A549 (cell line): ENCODE measurements at regions not wholly inside any gene's neighbourhood (a gene's known extent, or its start where the extent isn't known, plus 50 kb on each side); places are given as distances from the start of the nearest gene placed in this dataset.
"Not testable (repeated sequence)": the region's sequence is repeated elsewhere in the genome, so short reads cannot be mapped to it uniquely, and the experiment has no call there.

ENCODE experiments used
- ATAC-seq, 2 experiments: fragments of 200-7000 bp in 1 of 2; fragments of >200 bp in 1 of 2; cut with Nextera tagmentation in 1 of 2; cut with Tn5 transposase in 1 of 2; 3 replicates each; pipeline versions ENCODE4 v1.8.0 to v1.9.1; 2018 to 2020; ENCODE audit warnings: mild to moderate bottlenecking in 1 of 2, moderate library complexity in 1 of 2
- CTCF ChIA-PET: fragments of 300-600 bp; sonication (Branson Sonifier 250); formaldehyde crosslinking; extraction: SDS; loops from one replicate; lab custom pipeline; 2021; ENCODE audit warnings: antibody characterized with exemption, inconsistent platforms; lab: Yijun Ruan, JAX
- POLR2A ChIA-PET: fragments of 350-600 bp; formaldehyde crosslinking; extraction: SDS; loops from one replicate; lab custom pipeline; 2021; ENCODE audit warnings: antibody characterized with exemption, inconsistent platforms; lab: Yijun Ruan, JAX
- DNase-seq, 2 experiments: peaks; one replicate each; pipeline versions ENCODE4 v3.0.0 to v3.0.0-alpha.2; 2011 to 2016; ENCODE audit warnings: low read depth in 1 of 2, low spot score in 1 of 2
- FAIRE-seq: peaks from 2 replicates; lab custom pipeline; 2011; peaks lifted over from hg19 to GRCh38; lab: Jason Lieb, UNC
- H3K27ac ChIP-seq, 2 experiments: fragments of >200 bp; sonication (Bioruptor Twin); formaldehyde crosslinking; 3 replicates each; pipeline ENCODE4 v1.5.1; 2016 to 2017
- H3K4me1 ChIP-seq: fragments of >200 bp; sonication (Bioruptor Twin); formaldehyde crosslinking; 3 replicates; pipeline ENCODE4 v1.6.1; 2016
- H3K4me2 ChIP-seq: fragments of >200 bp; sonication (Bioruptor Twin); formaldehyde crosslinking; 3 replicates; pipeline ENCODE4 v1.6.1; 2016
- H3K4me3 ChIP-seq: fragments of >200 bp; sonication (Bioruptor Twin); formaldehyde crosslinking; 3 replicates; pipeline ENCODE4 v1.5.1; 2016
- H3K9me3 ChIP-seq: fragments of >200 bp; sonication (Bioruptor Twin); formaldehyde crosslinking; 3 replicates; pipeline ENCODE4 v1.6.1; 2016
- ATOH8 ChIP-seq: fragments of 250-450 bp; sonication (Bioruptor Pico); IDR thresholded peaks from 2 replicates; pipeline ENCODE4 v1.5.0; 2020; ENCODE audit warnings: low read depth, mild to moderate bottlenecking, moderate library complexity
- BCL3 ChIP-seq: fragments of >200 bp; sonication (Bioruptor Twin); formaldehyde crosslinking; IDR thresholded peaks from 3 replicates; pipeline ENCODE4 v1.6.1; 2016
- CTCF ChIP-seq: fragments of >200 bp; sonication (Bioruptor Twin); formaldehyde crosslinking; IDR thresholded peaks from 3 replicates; pipeline ENCODE4 v1.5.1; 2016
- FOXS1 ChIP-seq: fragments of 250-450 bp; sonication (Bioruptor Pico); IDR thresholded peaks from 2 replicates; pipeline ENCODE4 v1.5.0; 2020; ENCODE audit warnings: mild to moderate bottlenecking, moderate library complexity
- HOXA7 ChIP-seq: fragments of 250-450 bp; sonication (Bioruptor Pico); IDR thresholded peaks from 2 replicates; pipeline ENCODE4 v1.5.0; 2020; ENCODE audit warnings: mild to moderate bottlenecking, moderate library complexity
- JUNB ChIP-seq: fragments of >200 bp; sonication (Bioruptor Twin); formaldehyde crosslinking; IDR thresholded peaks from 2 replicates; pipeline ENCODE4 v1.6.1; 2016
- KDM5A ChIP-seq: fragments of 200-600 bp; sonication (generic); IDR thresholded peaks from 2 replicates; pipeline ENCODE4 v1.6.1; 2016; ENCODE audit warnings: antibody characterized with exemption, mild to moderate bottlenecking
- NPAS2 ChIP-seq: fragments of 250-450 bp; sonication (Bioruptor Pico); IDR thresholded peaks from 2 replicates; pipeline ENCODE4 v1.8.0; 2022; ENCODE audit warnings: mild to moderate bottlenecking, moderate library complexity, borderline replicate concordance
- RAD21 ChIP-seq, 2 experiments: fragments of >200 bp in 1 of 2; sonication (Bioruptor Twin) in 1 of 2; formaldehyde crosslinking in 1 of 2; IDR thresholded peaks in 1 of 2; conservative IDR thresholded peaks in 1 of 2; 2 replicates in 1 of 2; 3 replicates in 1 of 2; pipeline ENCODE4 v1.6.1; 2012 to 2018; ENCODE audit warnings: inconsistent platforms in 1 of 2
- RARB ChIP-seq: fragments of 250-450 bp; sonication (Bioruptor Pico); IDR thresholded peaks from 2 replicates; pipeline ENCODE4 v1.8.0; 2021; ENCODE audit warnings: mild to moderate bottlenecking, moderate library complexity
- SMC3 ChIP-seq: fragments of >200 bp; sonication (Bioruptor Twin); formaldehyde crosslinking; IDR thresholded peaks from 3 replicates; pipeline ENCODE4 v1.6.1; 2018; ENCODE audit warnings: inconsistent platforms
- WGBS: methylation state at CpG from one replicate; pipeline ENCODE4 v1.1.6; 2017; ENCODE audit errors: missing lambda C conversion rate; 5-methylcytosine and 5-hydroxymethylcytosine counted together
- TF ChIP-seq, protein P1 (sequence below): IDR thresholded peaks from 2 replicates; pipeline ENCODE4 v1.6.1; 2012

DNA sequence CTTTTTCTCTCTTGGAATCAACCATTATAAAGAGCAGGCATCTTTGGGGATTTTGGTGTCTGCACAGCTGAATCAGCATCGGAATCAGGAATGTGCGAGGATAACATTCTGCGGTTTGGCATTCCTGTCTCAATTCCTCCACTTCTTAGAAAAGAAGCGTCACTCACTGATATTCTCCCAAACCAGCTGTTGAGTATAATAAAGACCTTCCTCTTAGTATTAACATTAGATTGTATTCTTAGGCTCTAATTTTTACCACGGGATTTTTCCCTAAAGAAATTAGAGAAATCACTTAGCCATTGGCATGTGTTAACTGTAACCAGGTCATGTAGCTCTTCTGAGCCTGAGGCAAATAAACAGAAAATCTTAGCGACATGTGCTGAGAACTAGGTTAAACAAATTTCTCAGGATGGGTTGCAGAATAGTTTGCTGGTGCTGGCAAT, 128.7 kb downstream of the TMX1 start (continued):
- no peak for TF ChIP-seq ATOH8 (CRISPR knock-in tag)
- TF ChIP-seq HOXA7 = no peak

- H3K27ac ChIP-seq = no peak overlapping the region
- H3K4me3 ChIP-seq = no peak overlapping the region
- no peak overlapping the region for H3K4me2 ChIP-seq
- H3K4me1 ChIP-seq = peaks cover 18% of the 10 kb centered on the region
- H3K9me3 ChIP-seq = no peaks in the 10 kb centered on the region
- DNase-seq (peak in 1 of 2 experiments; percentile 5), ATAC-seq (no peak), FAIRE-seq (no peak)
- CTCF ChIA-PET = interaction anchor here (1.4 to 3.3 kb wide), 3 partner anchors 11 to 407 kb away, joined by 6 to 11 read pairs (median 11); no protein-coding TSS in a partner anchor
- 67% methylated on average over 8 of the region's 8 CpGs for WGBS
- TF ChIP-seq RAD21 (conservative IDR thresholded peaks at IDR 0.05 in 1 of 2, IDR thresholded peaks at IDR 0.05 in 1 of 2) = peak; percentile 64 to 71
- peak; percentile 53 for TF ChIP-seq SMC3
- TF ChIP-seq CTCF = peak; percentile 49
- TF ChIP-seq NPAS2 = no peak
- TF ChIP-seq, all 56 proteins: peak for 3
- POLR2A ChIA-PET = interaction anchor here (1.4 kb wide), 1 partner anchor 282 kb away, joined by 3 read pairs; the partner anchor contains the start of gene FRMD6
Observed at GRCh38 chr14:51369814-51370213, 129.8 kb downstream of the TMX1 start.

DNA sequence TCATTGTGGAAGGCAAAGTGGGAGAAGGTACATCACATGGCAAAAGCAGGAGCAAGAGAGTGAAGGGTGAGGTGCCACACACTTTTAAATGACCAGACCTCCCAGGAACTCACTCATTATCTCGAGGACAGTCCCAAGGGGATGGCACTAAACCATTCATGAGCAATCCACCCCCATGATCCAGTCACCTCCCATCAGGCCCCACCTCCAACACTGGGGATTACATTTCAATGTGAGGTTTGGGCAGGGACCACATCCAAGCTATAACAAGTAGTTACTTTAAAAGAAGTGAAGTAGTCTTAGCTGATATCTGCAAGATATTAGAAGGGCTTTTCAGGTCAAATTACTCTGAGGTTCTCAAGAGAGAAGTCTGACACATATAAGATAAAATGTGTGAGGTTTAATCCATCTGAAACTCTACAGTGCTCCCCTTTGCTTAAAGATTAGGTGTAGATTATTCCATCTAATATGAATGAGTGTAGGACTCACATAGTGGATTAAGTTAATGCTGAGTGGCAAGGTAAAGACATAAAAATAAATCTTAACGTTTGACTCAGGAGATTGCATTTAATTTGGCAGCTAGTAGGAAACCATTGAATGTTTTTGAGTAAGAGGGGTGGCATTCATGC, 130.8 kb downstream of the TMX1 start:
- DNase-seq (no peak), ATAC-seq (no peak), FAIRE-seq (no peak)
- H3K4me1 ChIP-seq = peaks cover 18% of the 10 kb centered on the region
- POLR2A ChIA-PET = interaction anchor here (1.4 kb wide), 1 partner anchor 281 kb away, joined by 3 read pairs; the partner anchor contains the start of gene FRMD6
- WGBS = 33% methylated on average over 2 of the region's 2 CpGs
- no peaks in the 10 kb centered on the region for H3K9me3 ChIP-seq
- 0 out of 6 replicates have a peak overlapping the region, but pooled peaks of 1 of the 2 experiments have one; percentile 5 for H3K27ac ChIP-seq
- H3K4me2 ChIP-seq = no peak overlapping the region
- no peak overlapping the region for H3K4me3 ChIP-seq
- TF ChIP-seq, protein P1, sequence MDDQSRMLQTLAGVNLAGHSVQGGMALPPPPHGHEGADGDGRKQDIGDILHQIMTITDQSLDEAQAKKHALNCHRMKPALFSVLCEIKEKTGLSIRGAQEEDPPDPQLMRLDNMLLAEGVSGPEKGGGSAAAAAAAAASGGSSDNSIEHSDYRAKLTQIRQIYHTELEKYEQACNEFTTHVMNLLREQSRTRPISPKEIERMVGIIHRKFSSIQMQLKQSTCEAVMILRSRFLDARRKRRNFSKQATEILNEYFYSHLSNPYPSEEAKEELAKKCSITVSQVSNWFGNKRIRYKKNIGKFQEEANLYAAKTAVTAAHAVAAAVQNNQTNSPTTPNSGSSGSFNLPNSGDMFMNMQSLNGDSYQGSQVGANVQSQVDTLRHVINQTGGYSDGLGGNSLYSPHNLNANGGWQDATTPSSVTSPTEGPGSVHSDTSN = no peak
- no peak for TF ChIP-seq FOXS1 (CRISPR knock-in tag)
- no peak for TF ChIP-seq JUNB
- CTCF ChIA-PET = interaction anchor here (1.3 to 3.3 kb wide), 4 partner anchors 10 to 406 kb away, joined by 3 to 11 read pairs (median 8); no protein-coding TSS in a partner anchor

- H3K4me3 ChIP-seq, H3K4me1 ChIP-seq, H3K27ac ChIP-seq, H3K9me3 ChIP-seq, DNase-seq, FAIRE-seq, ATAC-seq, POLR2A ChIA-PET, H3K4me2 ChIP-seq: not testable (repeated sequence)
- CTCF ChIA-PET = interaction anchor here (1.2 to 1.4 kb wide), 2 partner anchors 275 to 402 kb away, joined by 3 read pairs; no protein-coding TSS in a partner anchor
- 82% methylated on average over 2 of the region's 2 CpGs for WGBS
Observed at GRCh38 chr14:51377186-51377585, 137.1 kb downstream of the TMX1 start.

GRCh38 chr14:51382506-51382905, 142.5 kb downstream of the TMX1 start:
- WGBS = 93% methylated on average over 2 of the region's 2 CpGs
- Histone ChIP-seq H3K9me3 (no peaks in the 10 kb centered on the region), H3K4me1 (peaks cover 9% of the 10 kb centered on the region; the same call in 2 of the 3 replicates), H3K27ac (no peak overlapping the region), H3K4me2 (no peak overlapping the region), H3K4me3 (no peak overlapping the region)
- TF ChIP-seq KDM5A (no peak), BCL3 (no peak), RARB (CRISPR knock-in tag) (no peak)
- no peak for FAIRE-seq
- no peak for DNase-seq
- CTCF ChIA-PET = interaction anchor here (1.4 kb wide), 1 partner anchor 11 kb away, joined by 4 read pairs; no protein-coding TSS in a partner anchor
- no peak for ATAC-seq
- POLR2A ChIA-PET = no interaction called here
